ENCODE measurements at regions not wholly inside any gene's neighbourhood (a gene's known extent, or its start where the extent isn't known, plus 50 kb on each side); places are given as distances from the start of the nearest gene placed in this dataset.

- TF ChIP-seq, protein P1, sequence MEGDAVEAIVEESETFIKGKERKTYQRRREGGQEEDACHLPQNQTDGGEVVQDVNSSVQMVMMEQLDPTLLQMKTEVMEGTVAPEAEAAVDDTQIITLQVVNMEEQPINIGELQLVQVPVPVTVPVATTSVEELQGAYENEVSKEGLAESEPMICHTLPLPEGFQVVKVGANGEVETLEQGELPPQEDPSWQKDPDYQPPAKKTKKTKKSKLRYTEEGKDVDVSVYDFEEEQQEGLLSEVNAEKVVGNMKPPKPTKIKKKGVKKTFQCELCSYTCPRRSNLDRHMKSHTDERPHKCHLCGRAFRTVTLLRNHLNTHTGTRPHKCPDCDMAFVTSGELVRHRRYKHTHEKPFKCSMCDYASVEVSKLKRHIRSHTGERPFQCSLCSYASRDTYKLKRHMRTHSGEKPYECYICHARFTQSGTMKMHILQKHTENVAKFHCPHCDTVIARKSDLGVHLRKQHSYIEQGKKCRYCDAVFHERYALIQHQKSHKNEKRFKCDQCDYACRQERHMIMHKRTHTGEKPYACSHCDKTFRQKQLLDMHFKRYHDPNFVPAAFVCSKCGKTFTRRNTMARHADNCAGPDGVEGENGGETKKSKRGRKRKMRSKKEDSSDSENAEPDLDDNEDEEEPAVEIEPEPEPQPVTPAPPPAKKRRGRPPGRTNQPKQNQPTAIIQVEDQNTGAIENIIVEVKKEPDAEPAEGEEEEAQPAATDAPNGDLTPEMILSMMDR (conservative IDR thresholded peaks at IDR 0.05) = no peak
- no peak for TF ChIP-seq ZFX (IDR thresholded peaks at IDR 0.05)
Observed at GRCh38 chr3:189401196-189401595, 229.4 kb downstream of the TPRG1 start.

Measured in C4-2B (cell line).